Stomach (tissue), 4 donors: ENCODE measurements at regions not wholly inside any gene's neighbourhood (a gene's known extent, or its start where the extent isn't known, plus 50 kb on each side); places are given as distances from the start of the nearest gene placed in this dataset.

Source experiments
- EP300 ChIP-seq: sonication (generic); formaldehyde crosslinking; IDR thresholded peaks from one replicate; pipeline ENCODE4 v1.6.1; 2017; ENCODE audit warnings: antibody characterized with exemption
- TF ChIP-seq, protein P1 (sequence below), 7 experiments: fragments of 450-650 bp in 4 of 7; fragments of 200-600 bp in 3 of 7; sonication (generic) in 3 of 7; IDR thresholded peaks; one replicate each; pipeline ENCODE4 v1.5.1; 2016 to 2019; ENCODE audit warnings: antibody characterized with exemption in 7 of 7, control low read depth in 2 of 7, mild to moderate bottlenecking in 1 of 7

DNA sequence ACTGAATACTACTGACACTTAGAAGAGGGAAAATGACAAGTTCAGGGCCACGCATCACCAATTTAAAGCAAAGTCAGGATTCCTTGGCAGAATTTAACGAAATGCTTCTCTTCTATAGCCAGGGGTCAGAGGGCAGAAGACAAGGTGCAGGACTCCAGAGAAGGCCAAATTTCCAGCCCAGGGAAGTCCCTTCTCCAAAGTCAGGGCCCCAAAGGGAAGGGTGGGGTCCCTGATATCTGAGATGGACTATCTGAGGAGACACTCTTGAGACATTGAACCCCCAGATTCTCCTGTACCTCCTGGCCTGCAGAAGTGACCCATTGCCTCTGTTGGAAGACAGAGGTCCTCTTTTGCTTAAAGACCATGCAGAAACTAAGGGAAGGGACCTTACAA is 91.2 kb downstream of the RPS6KA4 start:
- TF ChIP-seq, protein P1, sequence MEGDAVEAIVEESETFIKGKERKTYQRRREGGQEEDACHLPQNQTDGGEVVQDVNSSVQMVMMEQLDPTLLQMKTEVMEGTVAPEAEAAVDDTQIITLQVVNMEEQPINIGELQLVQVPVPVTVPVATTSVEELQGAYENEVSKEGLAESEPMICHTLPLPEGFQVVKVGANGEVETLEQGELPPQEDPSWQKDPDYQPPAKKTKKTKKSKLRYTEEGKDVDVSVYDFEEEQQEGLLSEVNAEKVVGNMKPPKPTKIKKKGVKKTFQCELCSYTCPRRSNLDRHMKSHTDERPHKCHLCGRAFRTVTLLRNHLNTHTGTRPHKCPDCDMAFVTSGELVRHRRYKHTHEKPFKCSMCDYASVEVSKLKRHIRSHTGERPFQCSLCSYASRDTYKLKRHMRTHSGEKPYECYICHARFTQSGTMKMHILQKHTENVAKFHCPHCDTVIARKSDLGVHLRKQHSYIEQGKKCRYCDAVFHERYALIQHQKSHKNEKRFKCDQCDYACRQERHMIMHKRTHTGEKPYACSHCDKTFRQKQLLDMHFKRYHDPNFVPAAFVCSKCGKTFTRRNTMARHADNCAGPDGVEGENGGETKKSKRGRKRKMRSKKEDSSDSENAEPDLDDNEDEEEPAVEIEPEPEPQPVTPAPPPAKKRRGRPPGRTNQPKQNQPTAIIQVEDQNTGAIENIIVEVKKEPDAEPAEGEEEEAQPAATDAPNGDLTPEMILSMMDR (IDR thresholded peaks at IDR 0.05) = no peak
- no peak for TF ChIP-seq EP300
